HEK293 (cell line): ENCODE measurements at regions not wholly inside any gene's neighbourhood (a gene's known extent, or its start where the extent isn't known, plus 50 kb on each side); places are given as distances from the start of the nearest gene placed in this dataset.

Experiments used
- CTCF ChIA-PET: fragments of 350-600 bp; formaldehyde crosslinking; extraction: SDS; loops from one replicate; lab custom pipeline; 2021; ENCODE audit warnings: antibody characterized with exemption; lab: Yijun Ruan, JAX
- POLR2A ChIA-PET: fragments of 300-600 bp; formaldehyde crosslinking; extraction: SDS; loops from one replicate; lab custom pipeline; 2020; ENCODE audit warnings: antibody characterized with exemption, inconsistent platforms; lab: Yijun Ruan, JAX
- H3K27ac ChIP-seq: fragments of 200-500 bp; sonication (Bioruptor generic); 2 replicates; pipeline ENCODE4 v1.5.1; 2014; ENCODE audit warnings: low read depth, low read length, control low read depth, inconsistent platforms; ENCODE audit errors: extremely low read depth
- H3K36me3 ChIP-seq, 2 experiments: fragments of 200-500 bp in 1 of 2; sonication (Bioruptor generic) in 1 of 2; 1 replicate in 1 of 2; 2 replicates in 1 of 2; pipeline ENCODE4 v1.5.1; 2014 to 2017; ENCODE audit warnings: inconsistent platforms in 2 of 2, low read length in 2 of 2; ENCODE audit not compliant: control insufficient read depth in 2 of 2, insufficient read depth in 1 of 2
- H3K4me1 ChIP-seq: fragments of 200-500 bp; sonication (Bioruptor generic); 2 replicates; pipeline ENCODE4 v1.5.1; 2014; ENCODE audit warnings: mild to moderate bottlenecking, low read length, inconsistent platforms; ENCODE audit not compliant: control insufficient read depth, insufficient read depth
- H3K4me3 ChIP-seq: 2 replicates; pipeline ENCODE4 v1.5.1; 2011; ENCODE audit warnings: low read depth, mild to moderate bottlenecking, control low read depth, low read length, moderate library complexity
- H3K9me3 ChIP-seq: fragments of 200-500 bp; sonication (Bioruptor generic); 2 replicates; pipeline ENCODE4 v1.5.1; 2014; ENCODE audit warnings: low read depth, low read length, inconsistent platforms; ENCODE audit not compliant: control insufficient read depth, insufficient read depth
- GLI2 ChIP-seq: fragments of 450-650 bp; formaldehyde crosslinking; IDR thresholded peaks from 2 replicates; pipeline ENCODE4; 2017; ENCODE audit warnings: missing biosample characterization, missing genetic modification characterization, low read depth, borderline replicate concordance
- PRDM1 ChIP-seq: fragments of 450-650 bp; formaldehyde crosslinking; IDR thresholded peaks from 2 replicates; pipeline ENCODE4; 2016; ENCODE audit warnings: missing biosample characterization, missing genetic modification characterization
- SCRT1 ChIP-seq: fragments of 450-650 bp; formaldehyde crosslinking; IDR thresholded peaks from 2 replicates; pipeline ENCODE4 v1.5.1; 2016; ENCODE audit warnings: missing biosample characterization, missing genetic modification characterization, borderline replicate concordance
- SP3 ChIP-seq: fragments of 450-650 bp; formaldehyde crosslinking; IDR thresholded peaks from 2 replicates; pipeline ENCODE4 v1.5.1; 2016; ENCODE audit warnings: missing biosample characterization, missing genetic modification characterization
- SP7 ChIP-seq: fragments of 450-650 bp; formaldehyde crosslinking; IDR thresholded peaks from 2 replicates; pipeline ENCODE4 v1.5.1; 2016; ENCODE audit warnings: missing biosample characterization, missing genetic modification characterization
- WT1 ChIP-seq: fragments of 450-650 bp; formaldehyde crosslinking; IDR thresholded peaks from 2 replicates; pipeline ENCODE4 v1.5.1; 2016; ENCODE audit warnings: missing biosample characterization, missing genetic modification characterization
- ZBTB1 ChIP-seq: fragments of 450-650 bp; formaldehyde crosslinking; IDR thresholded peaks from 2 replicates; pipeline ENCODE4 v1.5.1; 2016; ENCODE audit warnings: missing biosample characterization, missing genetic modification characterization
- ZBTB8A ChIP-seq: fragments of 450-650 bp; formaldehyde crosslinking; IDR thresholded peaks from 2 replicates; pipeline ENCODE4 v1.5.1; 2016; ENCODE audit warnings: missing biosample characterization, missing genetic modification characterization
- ZFP37 ChIP-seq: fragments of 450-650 bp; formaldehyde crosslinking; IDR thresholded peaks from 2 replicates; pipeline ENCODE4 v1.5.1; 2016; ENCODE audit warnings: missing biosample characterization, missing genetic modification characterization
- ZIC2 ChIP-seq: fragments of 450-650 bp; formaldehyde crosslinking; IDR thresholded peaks from 2 replicates; pipeline ENCODE4 v1.5.1; 2016; ENCODE audit warnings: missing biosample characterization, missing genetic modification characterization
- ZNF114 ChIP-seq: fragments of 450-650 bp; formaldehyde crosslinking; IDR thresholded peaks from 2 replicates; pipeline ENCODE4 v1.5.0; 2017; ENCODE audit warnings: missing biosample characterization, missing genetic modification characterization
- ZNF169 ChIP-seq: fragments of 450-650 bp; formaldehyde crosslinking; IDR thresholded peaks from 2 replicates; pipeline ENCODE4 v1.5.1; 2016; ENCODE audit warnings: missing biosample characterization, missing genetic modification characterization
- ZNF248 ChIP-seq: fragments of 450-650 bp; formaldehyde crosslinking; IDR thresholded peaks from 2 replicates; pipeline ENCODE4 v1.5.1; 2017; ENCODE audit warnings: missing biosample characterization, missing genetic modification characterization
- ZNF266 ChIP-seq: fragments of 450-650 bp; formaldehyde crosslinking; IDR thresholded peaks from 2 replicates; pipeline ENCODE4 v1.5.1; 2016; ENCODE audit warnings: missing biosample characterization, missing genetic modification characterization, low read depth
- ZNF530 ChIP-seq: fragments of 450-650 bp; formaldehyde crosslinking; IDR thresholded peaks from 2 replicates; pipeline ENCODE4 v1.5.1; 2016; ENCODE audit warnings: low read depth, missing biosample characterization, missing genetic modification characterization
- ZNF621 ChIP-seq: fragments of 450-650 bp; formaldehyde crosslinking; IDR thresholded peaks from 2 replicates; pipeline ENCODE4 v1.5.1; 2017; ENCODE audit warnings: missing biosample characterization, missing genetic modification characterization
- ZNF76 ChIP-seq: fragments of 450-650 bp; formaldehyde crosslinking; IDR thresholded peaks from 2 replicates; pipeline ENCODE4; 2016; ENCODE audit warnings: low read depth, missing biosample characterization, missing genetic modification characterization, borderline replicate concordance
- ZNF768 ChIP-seq: fragments of 450-650 bp; formaldehyde crosslinking; IDR thresholded peaks from 2 replicates; pipeline ENCODE4 v1.5.1; 2018; ENCODE audit warnings: missing biosample characterization, mild to moderate bottlenecking, missing genetic modification characterization
- ZNF791 ChIP-seq: fragments of 450-650 bp; formaldehyde crosslinking; IDR thresholded peaks from 2 replicates; pipeline ENCODE4 v1.5.1; 2016; ENCODE audit warnings: missing biosample characterization, missing genetic modification characterization
- ZNF830 ChIP-seq: fragments of 450-650 bp; IDR thresholded peaks from 2 replicates; pipeline ENCODE4 v1.5.0; 2018; ENCODE audit warnings: missing biosample characterization, missing genetic modification characterization, low read depth, mild to moderate bottlenecking, moderate library complexity
- ZSCAN30 ChIP-seq: fragments of 450-650 bp; IDR thresholded peaks from 2 replicates; pipeline ENCODE4 v1.5.1; 2018; ENCODE audit warnings: missing biosample characterization, mild to moderate bottlenecking, missing genetic modification characterization, moderate library complexity
- TF ChIP-seq, protein P1 (sequence below): fragments of 450-650 bp; formaldehyde crosslinking; optimal IDR thresholded peaks from 2 replicates; pipeline ENCODE3; 2016; ENCODE audit warnings: missing biosample characterization, mild to moderate bottlenecking, missing genetic modification characterization
- TF ChIP-seq, protein P2 (sequence below): fragments of 450-650 bp; formaldehyde crosslinking; IDR thresholded peaks from 2 replicates; pipeline ENCODE4 v1.5.1; 2016; ENCODE audit warnings: missing biosample characterization, missing genetic modification characterization, borderline replicate concordance
- TF ChIP-seq, protein P3 (sequence below): fragments of 450-650 bp; formaldehyde crosslinking; IDR thresholded peaks from 2 replicates; pipeline ENCODE4 v1.5.1; 2016; ENCODE audit warnings: missing biosample characterization, missing genetic modification characterization
- TF ChIP-seq, protein P4 (sequence below): fragments of 450-650 bp; formaldehyde crosslinking; IDR thresholded peaks from 2 replicates; pipeline ENCODE4 v1.5.1; 2016; ENCODE audit warnings: missing biosample characterization, missing genetic modification characterization

DNA sequence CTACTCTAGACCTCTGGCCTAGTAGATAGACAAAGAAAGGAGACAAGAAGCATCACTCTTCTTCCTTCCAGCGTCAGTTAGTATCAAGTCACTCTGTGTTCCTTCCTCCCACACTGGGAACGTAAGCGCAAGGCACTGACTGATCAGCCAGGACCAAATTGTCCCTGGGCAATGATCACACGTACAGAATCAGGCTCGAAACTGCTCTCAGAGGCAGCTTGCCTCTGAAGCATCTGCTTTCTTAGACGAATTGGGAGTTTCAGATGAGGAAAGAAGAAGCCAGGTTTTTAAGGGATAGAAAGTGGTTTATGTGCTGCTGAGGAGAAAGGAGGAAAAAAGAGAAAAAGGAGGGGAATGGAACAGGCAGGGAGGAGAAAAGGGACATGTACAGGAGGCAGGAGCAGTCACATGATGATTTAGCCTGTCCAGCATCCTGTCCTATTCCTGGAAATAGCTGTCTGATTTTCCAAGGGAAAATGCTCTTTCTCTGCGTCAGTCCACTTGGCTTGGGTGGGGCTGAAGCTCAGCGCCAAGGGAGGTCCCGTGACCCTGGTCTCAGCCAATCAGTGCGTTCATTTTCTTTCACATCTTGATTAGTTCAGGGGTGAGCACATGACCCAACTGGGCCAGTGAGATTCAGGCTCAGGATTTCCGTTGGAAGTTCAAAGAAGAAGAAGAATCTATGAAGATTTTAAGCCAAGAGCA, 102.0 kb upstream of the PRICKLE2 start (continued):
- TF ChIP-seq, protein P1, sequence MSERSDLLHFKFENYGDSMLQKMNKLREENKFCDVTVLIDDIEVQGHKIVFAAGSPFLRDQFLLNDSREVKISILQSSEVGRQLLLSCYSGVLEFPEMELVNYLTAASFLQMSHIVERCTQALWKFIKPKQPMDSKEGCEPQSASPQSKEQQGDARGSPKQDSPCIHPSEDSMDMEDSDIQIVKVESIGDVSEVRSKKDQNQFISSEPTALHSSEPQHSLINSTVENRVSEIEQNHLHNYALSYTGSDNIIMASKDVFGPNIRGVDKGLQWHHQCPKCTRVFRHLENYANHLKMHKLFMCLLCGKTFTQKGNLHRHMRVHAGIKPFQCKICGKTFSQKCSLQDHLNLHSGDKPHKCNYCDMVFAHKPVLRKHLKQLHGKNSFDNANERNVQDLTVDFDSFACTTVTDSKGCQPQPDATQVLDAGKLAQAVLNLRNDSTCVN (tag by site-specific recombination), result no peak
- TF ChIP-seq ZNF76 (tag by site-specific recombination) (no peak), ZNF248 (tag by site-specific recombination) (no peak), GLI2 (tag by site-specific recombination) (no peak), ZNF830 (tag by site-specific recombination) (no peak), ZNF768 (no peak), WT1 (tag by site-specific recombination) (no peak), ZBTB1 (tag by site-specific recombination) (no peak), ZBTB8A (tag by site-specific recombination) (no peak), ZNF621 (tag by site-specific recombination) (no peak), ZIC2 (tag by site-specific recombination) (no peak), ZNF530 (tag by site-specific recombination) (no peak)
- TF ChIP-seq, protein P2, sequence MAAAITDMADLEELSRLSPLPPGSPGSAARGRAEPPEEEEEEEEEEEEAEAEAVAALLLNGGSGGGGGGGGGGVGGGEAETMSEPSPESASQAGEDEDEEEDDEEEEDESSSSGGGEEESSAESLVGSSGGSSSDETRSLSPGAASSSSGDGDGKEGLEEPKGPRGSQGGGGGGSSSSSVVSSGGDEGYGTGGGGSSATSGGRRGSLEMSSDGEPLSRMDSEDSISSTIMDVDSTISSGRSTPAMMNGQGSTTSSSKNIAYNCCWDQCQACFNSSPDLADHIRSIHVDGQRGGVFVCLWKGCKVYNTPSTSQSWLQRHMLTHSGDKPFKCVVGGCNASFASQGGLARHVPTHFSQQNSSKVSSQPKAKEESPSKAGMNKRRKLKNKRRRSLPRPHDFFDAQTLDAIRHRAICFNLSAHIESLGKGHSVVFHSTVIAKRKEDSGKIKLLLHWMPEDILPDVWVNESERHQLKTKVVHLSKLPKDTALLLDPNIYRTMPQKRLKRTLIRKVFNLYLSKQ (tag by site-specific recombination), result no peak
- TF ChIP-seq, all 188 proteins: peak for 0

DNA sequence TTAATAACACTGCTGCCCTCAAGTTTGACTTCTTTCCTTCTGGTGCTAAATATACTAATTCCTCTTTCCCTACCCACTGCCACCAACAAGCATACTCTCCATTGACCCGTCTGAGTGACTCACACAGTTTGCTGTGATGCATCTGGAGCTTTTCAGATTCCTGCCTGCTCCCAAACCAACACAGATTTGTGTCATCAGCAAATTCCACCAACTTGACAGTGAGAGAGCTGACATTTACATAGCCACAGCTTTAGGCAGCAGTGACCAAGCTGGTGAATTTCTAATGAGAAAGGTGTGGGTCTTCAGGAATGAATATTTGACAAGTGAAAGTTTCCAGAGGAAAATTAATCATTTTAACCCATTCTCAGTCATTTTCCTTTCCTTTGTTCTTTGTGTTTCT, 96.5 kb upstream of the PRICKLE2 start:
- TF ChIP-seq, protein P3, sequence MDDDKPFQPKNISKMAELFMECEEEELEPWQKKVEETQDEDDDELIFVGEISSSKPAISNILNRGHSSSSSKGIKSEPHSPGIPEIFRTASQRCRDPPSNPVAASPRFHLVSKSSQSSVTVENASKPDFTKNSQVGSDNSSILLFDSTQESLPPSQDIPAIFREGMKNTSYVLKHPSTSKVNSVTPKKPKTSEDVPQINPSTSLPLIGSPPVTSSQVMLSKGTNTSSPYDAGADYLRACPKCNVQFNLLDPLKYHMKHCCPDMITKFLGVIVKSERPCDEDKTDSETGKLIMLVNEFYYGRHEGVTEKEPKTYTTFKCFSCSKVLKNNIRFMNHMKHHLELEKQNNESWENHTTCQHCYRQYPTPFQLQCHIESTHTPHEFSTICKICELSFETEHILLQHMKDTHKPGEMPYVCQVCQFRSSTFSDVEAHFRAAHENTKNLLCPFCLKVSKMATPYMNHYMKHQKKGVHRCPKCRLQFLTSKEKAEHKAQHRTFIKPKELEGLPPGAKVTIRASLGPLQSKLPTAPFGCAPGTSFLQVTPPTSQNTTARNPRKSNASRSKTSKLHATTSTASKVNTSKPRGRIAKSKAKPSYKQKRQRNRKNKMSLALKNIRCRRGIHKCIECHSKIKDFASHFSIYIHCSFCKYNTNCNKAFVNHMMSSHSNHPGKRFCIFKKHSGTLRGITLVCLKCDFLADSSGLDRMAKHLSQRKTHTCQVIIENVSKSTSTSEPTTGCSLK (tag by site-specific recombination), result no peak
- TF ChIP-seq SP7 (tag by site-specific recombination) (no peak), ZFP37 (tag by site-specific recombination) (no peak), ZNF169 (no peak), PRDM1 (tag by site-specific recombination) (peak; percentile 63), SCRT1 (tag by site-specific recombination) (no peak)
- no peaks in the 10 kb centered on the region for H3K4me1 ChIP-seq
- POLR2A ChIA-PET, result interaction anchor here (1.0 kb wide), 1 partner anchor 24 kb away, joined by 3 read pairs; no protein-coding TSS in a partner anchor
- no peaks in the 10 kb centered on the region for H3K36me3 ChIP-seq
- H3K9me3 ChIP-seq, result no peaks in the 10 kb centered on the region
- CTCF ChIA-PET, result no interaction called here
- H3K4me3 ChIP-seq, result no peak overlapping the region
- H3K27ac ChIP-seq, result no peak overlapping the region

DNA sequence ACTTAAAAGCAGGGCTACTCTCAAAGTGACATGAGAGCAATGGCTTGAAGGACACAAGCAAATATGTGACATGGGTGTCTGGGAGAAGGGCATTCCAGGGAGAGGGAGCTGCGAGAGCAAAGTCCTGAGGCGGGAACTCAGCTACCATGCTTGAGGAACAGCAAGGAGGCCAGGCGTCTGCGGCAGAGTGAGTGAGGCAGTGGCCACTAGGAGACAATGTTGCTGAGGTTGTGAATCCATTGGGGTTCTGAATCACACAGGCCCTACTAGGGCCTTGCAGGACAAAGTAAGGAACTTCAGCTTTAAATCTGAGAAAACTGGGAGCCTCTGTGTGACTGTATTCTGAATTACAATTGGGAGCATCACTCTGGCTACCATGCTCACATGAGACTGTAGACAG, 94.1 kb upstream of the PRICKLE2 start:
- Histone ChIP-seq H3K4me1 (no peaks in the 10 kb centered on the region), H3K9me3 (no peaks in the 10 kb centered on the region), H3K36me3 (no peaks in the 10 kb centered on the region), H3K27ac (no peak overlapping the region), H3K4me3 (no peak overlapping the region)
- CTCF ChIA-PET, result interaction anchor here (0.5 to 0.7 kb wide), 2 partner anchors 137 to 296 kb away, joined by 3 read pairs; partner anchors contain the start of gene PSMD6
- POLR2A ChIA-PET, result no interaction called here
- no peak for TF ChIP-seq ZNF114 (tag by site-specific recombination)
- no peak for TF ChIP-seq ZBTB1 (tag by site-specific recombination)
- TF ChIP-seq ZSCAN30 (tag by site-specific recombination), result no peak
- TF ChIP-seq SP3 (tag by site-specific recombination), result no peak
- no peak for TF ChIP-seq ZNF791 (tag by site-specific recombination)
- TF ChIP-seq, protein P4, sequence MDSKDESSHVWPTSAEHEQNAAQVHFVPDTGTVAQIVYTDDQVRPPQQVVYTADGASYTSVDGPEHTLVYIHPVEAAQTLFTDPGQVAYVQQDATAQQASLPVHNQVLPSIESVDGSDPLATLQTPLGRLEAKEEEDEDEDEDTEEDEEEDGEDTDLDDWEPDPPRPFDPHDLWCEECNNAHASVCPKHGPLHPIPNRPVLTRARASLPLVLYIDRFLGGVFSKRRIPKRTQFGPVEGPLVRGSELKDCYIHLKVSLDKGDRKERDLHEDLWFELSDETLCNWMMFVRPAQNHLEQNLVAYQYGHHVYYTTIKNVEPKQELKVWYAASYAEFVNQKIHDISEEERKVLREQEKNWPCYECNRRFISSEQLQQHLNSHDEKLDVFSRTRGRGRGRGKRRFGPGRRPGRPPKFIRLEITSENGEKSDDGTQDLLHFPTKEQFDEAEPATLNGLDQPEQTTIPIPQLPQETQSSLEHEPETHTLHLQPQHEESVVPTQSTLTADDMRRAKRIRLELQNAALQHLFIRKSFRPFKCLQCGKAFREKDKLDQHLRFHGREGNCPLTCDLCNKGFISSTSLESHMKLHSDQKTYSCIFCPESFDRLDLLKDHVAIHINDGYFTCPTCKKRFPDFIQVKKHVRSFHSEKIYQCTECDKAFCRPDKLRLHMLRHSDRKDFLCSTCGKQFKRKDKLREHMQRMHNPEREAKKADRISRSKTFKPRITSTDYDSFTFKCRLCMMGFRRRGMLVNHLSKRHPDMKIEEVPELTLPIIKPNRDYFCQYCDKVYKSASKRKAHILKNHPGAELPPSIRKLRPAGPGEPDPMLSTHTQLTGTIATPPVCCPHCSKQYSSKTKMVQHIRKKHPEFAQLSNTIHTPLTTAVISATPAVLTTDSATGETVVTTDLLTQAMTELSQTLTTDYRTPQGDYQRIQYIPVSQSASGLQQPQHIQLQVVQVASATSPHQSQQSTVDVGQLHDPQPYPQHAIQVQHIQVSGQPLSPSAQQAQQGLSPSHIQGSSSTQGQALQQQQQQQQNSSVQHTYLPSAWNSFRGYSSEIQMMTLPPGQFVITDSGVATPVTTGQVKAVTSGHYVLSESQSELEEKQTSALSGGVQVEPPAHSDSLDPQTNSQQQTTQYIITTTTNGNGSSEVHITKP, result no peak
- no peak for TF ChIP-seq ZNF266 (tag by site-specific recombination)
